ENCODE measurements at regions not wholly inside any gene's neighbourhood (a gene's known extent, or its start where the extent isn't known, plus 50 kb on each side); places are given as distances from the start of the nearest gene placed in this dataset.

- CTCF ChIA-PET (ENCODE audit: low intra/inter-chr PET ratio, low total read pairs): no interaction called here
- no TSS peak for BruUV-seq (replicated peaks)
- H3K4me1 ChIP-seq (ENCODE audit: insufficient read depth, low read length): no peaks in the 10 kb centered on the region
- DNase-seq (ENCODE audit: low spot score) (no peak), ATAC-seq (no peak), FAIRE-seq (no peak)
- H3K9me3 ChIP-seq (ENCODE audit: low read length): no peaks in the 10 kb centered on the region; the same call in 1 of the 2 replicates
- POLR2A ChIA-PET: no interaction called here
- H3K27ac ChIP-seq (ENCODE audit: extremely low read length, insufficient read depth, low read length): no peak overlapping the region
- no peak overlapping the region for H2AFZ ChIP-seq (ENCODE audit: low read length)
- in situ Hi-C loops (cut with HindIII; ENCODE audit: extremely low pct_ligation_motif_present, low pct_unique_long_range_greater_than_20kb): no loop called here
- H3K27me3 ChIP-seq (ENCODE audit: control insufficient read depth in 1 of 2, insufficient read depth in 2 of 2, low read length in 2 of 2): peaks cover 0 to 16% of the 10 kb centered on the region in 2 experiments; a peak in 3 of 5 replicates
- intact Hi-C loops (cut with micrococcal nuclease; ENCODE audit: unreplicated experiment): no loop called here
- 85% methylated on average over 6 of the region's 6 CpGs for WGBS (ENCODE audit: low lambda C conversion rate)
- no peaks in the 10 kb centered on the region for H4K20me1 ChIP-seq (ENCODE audit: insufficient read depth, low read length)
- no peaks in the 10 kb centered on the region for H3K79me2 ChIP-seq (ENCODE audit: insufficient read depth, low read length)
- no peak overlapping the region for H3K9ac ChIP-seq (ENCODE audit: insufficient read depth, low read depth, low read length)
- no peak overlapping the region for H3K4me2 ChIP-seq (ENCODE audit: low read depth, low read length)
- H3K36me3 ChIP-seq (replicated peaks in 1 of 2; ENCODE audit: control insufficient read depth in 1 of 2, insufficient read depth in 2 of 2, low read length in 2 of 2): no peaks in the 10 kb centered on the region
- TF ChIP-seq PAF1 (CRISPR knock-in tag; IDR thresholded peaks at IDR 0.05): no peak
- TF ChIP-seq RFXANK (CRISPR knock-in tag; IDR thresholded peaks at IDR 0.05): no peak
- TF ChIP-seq MTA3 (CRISPR knock-in tag; IDR thresholded peaks at IDR 0.05): no peak
- no peak overlapping the region for H3K4me3 ChIP-seq (replicated peaks in 1 of 3; ENCODE audit: insufficient read depth in 1 of 3, low read depth in 2 of 3, low read length in 3 of 3)
These were observed 94.5 kb downstream of the ACKR3 start for GRCh38 chr2:236664136-236664535.

GRCh38 chr2:236665101-236665500 lies 95.5 kb downstream of the ACKR3 start:
- no TSS peak for BruUV-seq (replicated peaks)
- no peak overlapping the region for H2AFZ ChIP-seq (ENCODE audit: low read length)
- FAIRE-seq (no peak), DNase-seq (ENCODE audit: low spot score) (no peak), ATAC-seq (no peak)
- H3K9me3 ChIP-seq (ENCODE audit: low read length): no peaks in the 10 kb centered on the region; the same call in 1 of the 2 replicates
- ChIA-PET CTCF (ENCODE audit: low intra/inter-chr PET ratio, low total read pairs) (no interaction called here), POLR2A (no interaction called here)
- H3K36me3 ChIP-seq (replicated peaks in 1 of 2; ENCODE audit: control insufficient read depth in 1 of 2, insufficient read depth in 2 of 2, low read length in 2 of 2): no peaks in the 10 kb centered on the region
- H3K9ac ChIP-seq (ENCODE audit: insufficient read depth, low read depth, low read length): no peak overlapping the region
- no peak overlapping the region for H3K27ac ChIP-seq (ENCODE audit: extremely low read length, insufficient read depth, low read length)
- no peaks in the 10 kb centered on the region for H3K4me1 ChIP-seq (ENCODE audit: insufficient read depth, low read length)
- H4K20me1 ChIP-seq (ENCODE audit: insufficient read depth, low read length): no peaks in the 10 kb centered on the region
- intact Hi-C loops (cut with micrococcal nuclease; ENCODE audit: unreplicated experiment): no loop called here
- H3K4me3 ChIP-seq (replicated peaks in 1 of 3; ENCODE audit: insufficient read depth in 1 of 3, low read depth in 2 of 3, low read length in 3 of 3): no peak overlapping the region
- TF ChIP-seq HNF1A (IDR thresholded peaks at IDR 0.05; ENCODE audit: low read depth) (no peak), HNF1A (CRISPR knock-in tag; IDR thresholded peaks at IDR 0.05; ENCODE audit: borderline replicate concordance) (no peak), BATF2 (CRISPR knock-in tag; IDR thresholded peaks at IDR 0.05) (no peak)
- no peak overlapping the region for H3K4me2 ChIP-seq (ENCODE audit: low read depth, low read length)
- peaks cover 0 to 13% of the 10 kb centered on the region in 2 experiments; a peak in 3 of 5 replicates for H3K27me3 ChIP-seq (ENCODE audit: control insufficient read depth in 1 of 2, insufficient read depth in 2 of 2, low read length in 2 of 2)
- 7% methylated on average over 7 of the region's 7 CpGs for WGBS (ENCODE audit: low lambda C conversion rate)
- H3K79me2 ChIP-seq (ENCODE audit: insufficient read depth, low read length): no peaks in the 10 kb centered on the region
- in situ Hi-C loops (cut with HindIII; ENCODE audit: extremely low pct_ligation_motif_present, low pct_unique_long_range_greater_than_20kb): no loop called here

Measured in HepG2 (cell line).